Suprapubic skin (tissue), 4 donors: ENCODE measurements at regions not wholly inside any gene's neighbourhood (a gene's known extent, or its start where the extent isn't known, plus 50 kb on each side); places are given as distances from the start of the nearest gene placed in this dataset.

Source experiments
- DNase-seq, 2 donors: peaks; one replicate each; pipeline ENCODE4 v3.0.0-alpha.2; 2019; ENCODE audit warnings: low spot score in 2 of 2
- H3K27ac ChIP-seq: fragments of 200-600 bp; sonication (generic); one replicate; pipeline ENCODE4 v1.5.1; 2019
- H3K27me3 ChIP-seq: fragments of 200-600 bp; sonication (generic); one replicate; pipeline ENCODE4 v1.5.1; 2019
- H3K36me3 ChIP-seq: fragments of 200-600 bp; sonication (generic); one replicate; pipeline ENCODE4 v1.5.1; 2019
- H3K4me1 ChIP-seq: fragments of 200-600 bp; sonication (generic); one replicate; pipeline ENCODE4 v1.5.1; 2019
- H3K4me3 ChIP-seq: fragments of 200-600 bp; sonication (generic); one replicate; pipeline ENCODE4 v1.5.1; 2019; ENCODE audit warnings: mild to moderate bottlenecking
- H3K9me3 ChIP-seq: fragments of 200-600 bp; sonication (generic); one replicate; pipeline ENCODE4 v1.5.1; 2019
- EP300 ChIP-seq: sonication (generic); formaldehyde crosslinking; IDR thresholded peaks from one replicate; pipeline ENCODE4 v1.6.1; 2017; ENCODE audit warnings: antibody characterized with exemption
- POLR2A ChIP-seq, 2 donors: fragments of 450-650 bp; IDR thresholded peaks; one replicate each; pipeline ENCODE4 v1.6.1; 2017; ENCODE audit warnings: antibody characterized with exemption in 2 of 2, mild to moderate bottlenecking in 2 of 2, moderate library complexity in 2 of 2
- POLR2AphosphoS5 ChIP-seq, 3 donors: sonication (generic); formaldehyde crosslinking; IDR thresholded peaks; one replicate each; pipeline ENCODE4 v1.6.1; 2017; ENCODE audit warnings: antibody characterized with exemption in 3 of 3
- WGBS: methylation state at CpG from one replicate; pipeline ENCODE4 v1.1.5; 2018; 5-methylcytosine and 5-hydroxymethylcytosine counted together
- TF ChIP-seq, protein P1 (sequence below), 2 donors: fragments of 200-600 bp in 1 of 2; fragments of 450-650 bp in 1 of 2; sonication (generic) in 1 of 2; IDR thresholded peaks; one replicate each; pipeline ENCODE4 v1.5.1; 2016 to 2019; ENCODE audit warnings: antibody characterized with exemption in 2 of 2, mild to moderate bottlenecking in 1 of 2, moderate library complexity in 1 of 2

GRCh38 chr15:31822463-31822862, 207.9 kb upstream of the CHRNA7 start:
- no peaks in the 10 kb centered on the region for H3K36me3 ChIP-seq

GRCh38 chr15:31824024-31824423, 206.3 kb upstream of the CHRNA7 start:
- WGBS, result 83% methylated on average over 5 of the region's 5 CpGs
- H3K27me3 ChIP-seq, result no peaks in the 10 kb centered on the region
- DNase-seq, result no peak
- H3K36me3 ChIP-seq, result no peaks in the 10 kb centered on the region
- H3K27ac ChIP-seq, result no peak overlapping the region
- H3K4me1 ChIP-seq, result no peaks in the 10 kb centered on the region
- TF ChIP-seq POLR2AphosphoS5 (IDR thresholded peaks at IDR 0.05) (no peak), EP300 (no peak), POLR2A (IDR thresholded peaks at IDR 0.05) (no peak)
- TF ChIP-seq, protein P1, sequence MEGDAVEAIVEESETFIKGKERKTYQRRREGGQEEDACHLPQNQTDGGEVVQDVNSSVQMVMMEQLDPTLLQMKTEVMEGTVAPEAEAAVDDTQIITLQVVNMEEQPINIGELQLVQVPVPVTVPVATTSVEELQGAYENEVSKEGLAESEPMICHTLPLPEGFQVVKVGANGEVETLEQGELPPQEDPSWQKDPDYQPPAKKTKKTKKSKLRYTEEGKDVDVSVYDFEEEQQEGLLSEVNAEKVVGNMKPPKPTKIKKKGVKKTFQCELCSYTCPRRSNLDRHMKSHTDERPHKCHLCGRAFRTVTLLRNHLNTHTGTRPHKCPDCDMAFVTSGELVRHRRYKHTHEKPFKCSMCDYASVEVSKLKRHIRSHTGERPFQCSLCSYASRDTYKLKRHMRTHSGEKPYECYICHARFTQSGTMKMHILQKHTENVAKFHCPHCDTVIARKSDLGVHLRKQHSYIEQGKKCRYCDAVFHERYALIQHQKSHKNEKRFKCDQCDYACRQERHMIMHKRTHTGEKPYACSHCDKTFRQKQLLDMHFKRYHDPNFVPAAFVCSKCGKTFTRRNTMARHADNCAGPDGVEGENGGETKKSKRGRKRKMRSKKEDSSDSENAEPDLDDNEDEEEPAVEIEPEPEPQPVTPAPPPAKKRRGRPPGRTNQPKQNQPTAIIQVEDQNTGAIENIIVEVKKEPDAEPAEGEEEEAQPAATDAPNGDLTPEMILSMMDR (IDR thresholded peaks at IDR 0.05), result no peak
- H3K4me3 ChIP-seq, result no peak overlapping the region
- H3K9me3 ChIP-seq, result no peaks in the 10 kb centered on the region

More at GRCh38 chr15:31822463-31822862, 207.9 kb upstream of the CHRNA7 start:
- TF ChIP-seq EP300 (no peak), POLR2A (IDR thresholded peaks at IDR 0.05) (no peak), POLR2AphosphoS5 (IDR thresholded peaks at IDR 0.05) (no peak)
- TF ChIP-seq, protein P1 (IDR thresholded peaks at IDR 0.05), result no peak
- Histone ChIP-seq H3K4me3 (no peak overlapping the region), H3K27ac (no peak overlapping the region), H3K27me3 (no peaks in the 10 kb centered on the region), H3K4me1 (no peaks in the 10 kb centered on the region), H3K9me3 (no peaks in the 10 kb centered on the region)
- DNase-seq, result no peak
- WGBS, result 82% methylated on average over 2 of the region's 2 CpGs

- TF ChIP-seq, protein P1 (IDR thresholded peaks at IDR 0.05), result no peak
- no peak for TF ChIP-seq EP300
- H3K36me3 ChIP-seq, result no peaks in the 10 kb centered on the region
- DNase-seq, result no peak
- no peak overlapping the region for H3K27ac ChIP-seq
- H3K9me3 ChIP-seq, result no peaks in the 10 kb centered on the region
- H3K4me1 ChIP-seq, result no peaks in the 10 kb centered on the region
- H3K27me3 ChIP-seq, result no peaks in the 10 kb centered on the region
- 92% methylated on average over 3 of the region's 3 CpGs for WGBS
- H3K4me3 ChIP-seq, result no peak overlapping the region
Measured at GRCh38 chr15:31828594-31828993, 201.7 kb upstream of the CHRNA7 start.

- Histone ChIP-seq H3K9me3 (no peaks in the 10 kb centered on the region), H3K27ac (no peak overlapping the region), H3K4me3 (no peak overlapping the region), H3K36me3 (no peaks in the 10 kb centered on the region), H3K27me3 (no peaks in the 10 kb centered on the region), H3K4me1 (no peaks in the 10 kb centered on the region)
- TF ChIP-seq EP300, result no peak
- TF ChIP-seq, protein P1 (IDR thresholded peaks at IDR 0.05), result no peak
- no peak for TF ChIP-seq POLR2A (IDR thresholded peaks at IDR 0.05)
- TF ChIP-seq POLR2AphosphoS5 (IDR thresholded peaks at IDR 0.05), result no peak
- no peak for DNase-seq
- WGBS, result 95% methylated on average over 1 of the region's 1 CpG
Measured at GRCh38 chr15:31830591-31830990, 199.7 kb upstream of the CHRNA7 start.

GRCh38 chr15:31831596-31831995, 198.7 kb upstream of the CHRNA7 start:
- H3K36me3 ChIP-seq, result no peaks in the 10 kb centered on the region
- H3K9me3 ChIP-seq, result no peaks in the 10 kb centered on the region
- H3K27ac ChIP-seq, result no peak overlapping the region
- H3K4me3 ChIP-seq, result no peak overlapping the region
- WGBS, result 86% methylated on average over 10 of the region's 10 CpGs
- TF ChIP-seq POLR2AphosphoS5 (IDR thresholded peaks at IDR 0.05), result no peak
- no peak for TF ChIP-seq POLR2A (IDR thresholded peaks at IDR 0.05)
- no peak for TF ChIP-seq EP300
- TF ChIP-seq, protein P1 (IDR thresholded peaks at IDR 0.05), result no peak
- no peak for DNase-seq
- H3K27me3 ChIP-seq, result no peaks in the 10 kb centered on the region
- H3K4me1 ChIP-seq, result no peaks in the 10 kb centered on the region
